Breast epithelium (tissue), 3 donors: ENCODE measurements at regions not wholly inside any gene's neighbourhood (a gene's known extent, or its start where the extent isn't known, plus 50 kb on each side); places are given as distances from the start of the nearest gene placed in this dataset.

Experiments
- CTCF ChIP-seq, 3 donors: fragments of 450-650 bp; IDR thresholded peaks; one replicate each; pipeline ENCODE4 v1.5.1; 2016 to 2017; ENCODE audit warnings: antibody characterized with exemption in 3 of 3, mild to moderate bottlenecking in 3 of 3, moderate library complexity in 3 of 3
- POLR2A ChIP-seq: fragments of 450-650 bp; IDR thresholded peaks from one replicate; pipeline ENCODE4 v1.6.1; 2016; ENCODE audit warnings: antibody characterized with exemption, mild to moderate bottlenecking, moderate library complexity

DNA sequence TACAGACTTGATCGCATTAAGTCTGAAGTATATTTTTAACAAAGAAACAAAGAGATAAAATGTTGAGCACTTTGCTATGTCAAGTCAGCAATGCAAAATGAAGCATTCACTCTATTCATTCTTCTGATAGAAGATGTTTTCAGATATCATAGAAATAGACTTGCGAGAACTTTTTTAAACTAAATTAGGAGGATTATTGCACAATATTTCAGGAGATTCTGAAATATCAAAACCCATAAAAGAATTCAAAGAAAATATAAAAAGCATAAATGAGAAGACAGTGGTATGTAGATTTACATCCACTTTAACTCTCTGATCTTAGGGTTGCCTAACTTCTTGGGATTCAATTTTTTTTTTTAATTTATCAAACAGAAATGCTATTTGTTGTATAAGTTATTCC is 81.1 kb upstream of the PABPC4L start:
- no peak for TF ChIP-seq CTCF (IDR thresholded peaks at IDR 0.05)
- no peak for TF ChIP-seq POLR2A
